Ovary (tissue), 7 donors: ENCODE measurements at regions not wholly inside any gene's neighbourhood (a gene's known extent, or its start where the extent isn't known, plus 50 kb on each side); places are given as distances from the start of the nearest gene placed in this dataset.

Experiments used
- DNase-seq, 5 donors: peaks; one replicate each; pipeline ENCODE4 v3.0.0-alpha.2; 2019 to 2020
- H3K27ac ChIP-seq, 2 donors: fragments of 200-600 bp; one replicate each; pipeline versions ENCODE4 v1.5.1 to v1.8.0; 2019 to 2022
- H3K27me3 ChIP-seq: fragments of 200-600 bp; one replicate; pipeline ENCODE4 v1.8.0; 2022
- H3K36me3 ChIP-seq: fragments of 200-600 bp; sonication (generic); one replicate; pipeline ENCODE4 v1.5.1; 2019
- H3K4me1 ChIP-seq: one replicate; pipeline ENCODE4 v1.8.1; 2013; ENCODE audit warnings: mild to moderate bottlenecking, moderate library complexity; ENCODE audit not compliant: insufficient read depth
- H3K4me3 ChIP-seq: fragments of 200-600 bp; sonication (generic); one replicate; pipeline ENCODE4 v1.5.1; 2017
- H3K9me3 ChIP-seq, 2 donors: fragments of 200-600 bp in 1 of 2; sonication (generic) in 1 of 2; one replicate each; pipeline versions ENCODE4 v1.5.1 to v1.8.1; 2013 to 2019; ENCODE audit warnings: mild to moderate bottlenecking in 1 of 2, moderate library complexity in 1 of 2
- CTCF ChIP-seq, 3 donors: fragments of 450-650 bp in 2 of 3; fragments of 200-600 bp in 1 of 3; IDR thresholded peaks; one replicate each; pipeline versions ENCODE4 v1.5.1 to v1.8.0; 2016 to 2022; ENCODE audit warnings: antibody characterized with exemption in 3 of 3, mild to moderate bottlenecking in 1 of 3
- EP300 ChIP-seq: sonication (generic); formaldehyde crosslinking; IDR thresholded peaks from one replicate; pipeline ENCODE4 v1.6.1; 2017; ENCODE audit warnings: antibody characterized with exemption
- POLR2A ChIP-seq: fragments of 450-650 bp; IDR thresholded peaks from one replicate; pipeline ENCODE4 v1.6.1; 2017; ENCODE audit warnings: antibody characterized with exemption, mild to moderate bottlenecking, moderate library complexity
- WGBS, 3 donors: extraction: QIAGEN DNeasy Blood & Tissue Kit in 1 of 3; methylation state at CpG; one replicate each; pipeline versions ENCODE4 v1.1.5 to v1.1.7; 2013 to 2017; 5-methylcytosine and 5-hydroxymethylcytosine counted together
- intact Hi-C, 4 donors: fragments of 100-400 bp; cut with DNase I; formaldehyde crosslinking; loops; one replicate each; pipeline versions ENCODE4 v1.11.0 to v1.15.1; 2022 to 2023
- donor health status: DM: no; HTN: no; CAD: no; lungs with moderate emphysema.
- donor health status: DM: no; HTN: no; CAD: no.
- donor health status: Bipolar disorder and iron deficiency.
- donor health status: DM: no; HTN: no; CAD: no.
- donor health status: DM: yes; HTN: yes; CAD: no.

GRCh38 chr14:40265096-40265495 is 832.9 kb upstream of the FBXO33 start:
- Histone ChIP-seq H3K27ac (no peak overlapping the region), H3K4me3 (no peak overlapping the region), H3K9me3 (no peaks in the 10 kb centered on the region), H3K4me1 (no peaks in the 10 kb centered on the region), H3K36me3 (no peaks in the 10 kb centered on the region), H3K27me3 (no peaks in the 10 kb centered on the region)
- 23 to 49% (median 42%) methylated on average over 1 of the region's 1 CpG for WGBS, 3 donors
- TF ChIP-seq CTCF (IDR thresholded peaks at IDR 0.05) (no peak), EP300 (no peak), POLR2A (no peak)
- intact Hi-C loops, result no loop called here
- no peak for DNase-seq

GRCh38 chr14:40252817-40253447 is 820.7 kb upstream of the FBXO33 start:
- Histone ChIP-seq H3K36me3 (no peaks in the 10 kb centered on the region), H3K4me1 (no peaks in the 10 kb centered on the region), H3K27ac (no peak overlapping the region), H3K4me3 (no peak overlapping the region), H3K9me3 (no peaks in the 10 kb centered on the region), H3K27me3 (no peaks in the 10 kb centered on the region)
- TF ChIP-seq EP300 (no peak), POLR2A (no peak), CTCF (IDR thresholded peaks at IDR 0.05) (no peak)
- WGBS, 3 donors, result 90 to 95% (median 94%) methylated on average over 2 of the region's 2 CpGs
- intact Hi-C loops, result loop anchor here in 1 of 4 donors (2.0 kb wide), 1 partner anchor 32 kb away; no protein-coding TSS in a partner anchor
- no peak for DNase-seq

- 3 to 6% (median 6%) methylated on average over 1 of the region's 1 CpG for WGBS, 3 donors
- no peak overlapping the region for H3K4me3 ChIP-seq
- intact Hi-C loops, result no loop called here
- H3K4me1 ChIP-seq, result no peaks in the 10 kb centered on the region
- H3K27me3 ChIP-seq, result no peaks in the 10 kb centered on the region
- no peak for DNase-seq
- no peak for TF ChIP-seq EP300
- no peak for TF ChIP-seq POLR2A
- TF ChIP-seq CTCF (IDR thresholded peaks at IDR 0.05), result no peak
- H3K9me3 ChIP-seq, result no peaks in the 10 kb centered on the region
- H3K36me3 ChIP-seq, result no peaks in the 10 kb centered on the region
- H3K27ac ChIP-seq, result no peak overlapping the region
Measured at GRCh38 chr14:40248671-40249070, 816.4 kb upstream of the FBXO33 start.

- Histone ChIP-seq H3K4me1 (no peaks in the 10 kb centered on the region), H3K27ac (no peak overlapping the region), H3K9me3 (no peaks in the 10 kb centered on the region), H3K4me3 (no peak overlapping the region), H3K27me3 (no peaks in the 10 kb centered on the region), H3K36me3 (no peaks in the 10 kb centered on the region)
- intact Hi-C loops, result no loop called here
- no peak for DNase-seq
- no peak for TF ChIP-seq EP300
- TF ChIP-seq CTCF (IDR thresholded peaks at IDR 0.05), result no peak
- TF ChIP-seq POLR2A, result no peak
- WGBS, 3 donors, result 59 to 67% (median 61%) methylated on average over 3 of the region's 3 CpGs
Measured at GRCh38 chr14:40240245-40240859, 808.1 kb upstream of the FBXO33 start.
